CD4-positive, alpha-beta T cell treated with Interleukin-1 beta for 1 hour (primary cell): ENCODE measurements at regions not wholly inside any gene's neighbourhood (a gene's known extent, or its start where the extent isn't known, plus 50 kb on each side); places are given as distances from the start of the nearest gene placed in this dataset.
A peak's percentile ranks its signal among the peaks of the same experiment; 100 is the strongest.

ENCODE experiments used
- DNase-seq, 2 donors: peaks; one replicate each; pipeline ENCODE4 v3.0.0-alpha.2; 2020 to 2022

GRCh38 chr11:30089921-30090320, 73.1 kb upstream of the KCNA4 start:
- no peak for DNase-seq

DNA sequence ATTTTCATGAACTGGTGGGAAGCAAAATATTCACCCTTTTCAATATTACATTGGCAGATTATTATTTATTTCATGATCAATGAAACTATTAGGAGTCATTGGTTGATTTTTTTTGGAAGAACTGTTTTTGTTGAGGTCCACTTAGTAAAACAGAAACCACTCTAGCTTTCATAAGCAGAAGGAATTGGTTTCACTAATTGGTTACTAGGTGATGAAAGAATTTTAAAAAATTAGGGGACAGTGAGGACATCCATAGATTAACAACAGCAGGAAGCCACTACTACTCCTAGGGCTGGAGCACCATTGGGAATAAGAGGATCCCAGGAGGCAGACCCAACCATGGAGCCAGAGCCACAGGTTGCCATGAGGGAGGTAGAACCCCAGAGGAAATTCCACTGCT, 74.4 kb upstream of the KCNA4 start:
- no peak for DNase-seq

DNA sequence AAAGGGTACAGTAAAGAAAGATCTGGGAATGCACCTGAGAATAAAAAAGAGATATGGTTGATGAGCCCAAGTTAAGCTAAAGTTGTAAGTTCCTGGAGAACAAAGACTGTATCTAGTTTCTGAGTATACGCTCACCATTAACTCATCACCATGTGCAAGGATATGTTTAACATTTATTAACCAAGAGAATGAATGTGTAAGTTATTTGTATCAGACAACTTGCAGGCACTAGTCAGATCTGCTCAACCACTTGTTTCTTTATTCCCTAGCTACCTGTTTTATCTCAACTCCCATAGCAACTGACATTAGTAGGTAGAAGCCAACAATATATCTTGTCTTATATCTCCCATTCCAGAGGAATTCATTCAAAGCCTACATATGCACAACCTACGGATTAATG, 74.9 kb upstream of the KCNA4 start:
- no peak for DNase-seq

DNA sequence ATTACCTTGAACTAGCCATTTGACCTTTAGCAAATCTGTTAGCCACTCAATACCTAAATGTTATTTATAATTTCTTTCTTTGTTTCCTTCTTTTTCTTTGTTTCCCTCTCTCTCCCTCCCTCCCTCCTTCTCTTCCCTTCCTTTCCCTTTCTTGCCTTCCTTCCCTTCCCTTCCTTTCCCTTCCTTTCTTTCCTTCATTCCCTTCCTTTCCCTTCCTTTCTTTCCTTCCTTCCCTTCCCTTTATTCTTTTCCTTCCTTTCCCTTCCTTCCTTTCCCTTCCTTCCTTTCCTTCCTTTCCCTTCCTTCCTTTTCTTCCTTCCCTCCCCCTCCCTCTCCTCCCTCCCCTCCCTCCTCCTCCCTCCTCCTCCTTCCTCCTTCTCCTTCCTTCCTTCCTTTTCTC, 75.7 kb upstream of the KCNA4 start:
- DNase-seq, result no peak

DNA sequence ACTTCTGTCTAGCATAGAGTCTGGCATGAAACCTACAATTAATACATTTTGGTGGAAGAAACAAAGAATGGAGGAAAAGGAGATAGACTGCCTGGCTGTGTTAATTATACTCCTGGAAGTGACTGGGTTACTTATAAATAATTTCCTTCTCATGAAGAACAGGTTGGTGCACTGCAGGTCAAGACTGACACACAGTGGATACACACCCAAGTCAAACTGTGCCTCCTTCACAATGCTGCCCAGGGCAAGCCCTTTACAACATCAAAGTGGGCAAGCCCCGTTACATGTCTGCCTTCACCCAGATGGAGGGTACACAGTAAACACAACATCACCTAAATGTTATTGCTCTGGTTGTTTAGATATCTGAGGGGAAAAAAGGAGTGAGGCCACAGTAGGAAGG, 83.7 kb upstream of the KCNA4 start:
- DNase-seq, result no peak

DNA sequence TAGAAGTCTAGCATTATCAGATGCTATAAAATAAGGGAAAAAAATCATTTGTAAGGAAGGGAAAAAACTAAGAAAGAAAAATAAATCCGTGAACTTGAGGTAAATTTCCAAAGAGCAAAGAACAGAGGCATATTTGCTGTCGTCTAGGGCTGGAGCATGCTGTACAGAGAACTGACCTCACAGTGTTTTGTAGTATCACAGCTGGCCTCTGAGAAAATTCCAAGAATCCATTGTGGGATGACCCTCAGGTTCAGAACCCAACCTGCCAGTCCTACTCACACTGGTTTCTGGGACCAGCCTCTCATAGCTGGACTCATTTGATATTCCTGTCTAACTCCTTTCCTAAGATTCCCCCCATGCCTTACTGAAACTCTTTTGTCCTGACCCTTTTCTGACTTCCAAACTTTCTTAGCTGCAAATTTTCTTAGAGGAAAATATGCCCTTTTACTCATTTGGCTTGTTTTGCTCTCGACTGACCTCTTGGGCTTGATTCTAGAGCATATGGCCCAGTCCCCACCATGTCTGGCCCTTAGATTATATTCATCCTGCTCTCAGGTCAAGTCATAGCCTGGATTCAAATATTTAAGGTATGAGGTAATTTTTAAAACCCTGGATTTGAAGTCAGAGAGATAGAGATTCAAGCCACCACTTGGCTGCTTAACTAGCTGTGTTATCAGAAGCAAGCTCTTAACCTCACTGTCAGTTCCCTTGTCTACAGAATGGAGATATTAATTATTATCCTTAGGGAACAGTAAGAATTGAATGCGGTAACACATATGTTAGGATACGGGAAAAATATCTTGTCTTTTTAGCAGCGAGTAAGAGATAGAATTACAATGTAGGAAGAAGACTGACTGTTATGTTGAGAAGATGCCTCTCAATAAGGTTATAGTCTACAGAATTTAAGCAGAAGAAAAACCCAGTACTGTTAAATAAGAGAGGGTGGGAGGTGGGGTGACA, 89.7 kb upstream of the KCNA4 start:
- DNase-seq, result no peak

GRCh38 chr11:30107899-30108298, 91.1 kb upstream of the KCNA4 start:
- DNase-seq, result no peak

- no peak for DNase-seq
These were observed 92.9 kb upstream of the KCNA4 start for GRCh38 chr11:30109774-30110173.

- DNase-seq, result no peak
These were observed 93.9 kb upstream of the KCNA4 start for GRCh38 chr11:30110691-30111090.

DNA sequence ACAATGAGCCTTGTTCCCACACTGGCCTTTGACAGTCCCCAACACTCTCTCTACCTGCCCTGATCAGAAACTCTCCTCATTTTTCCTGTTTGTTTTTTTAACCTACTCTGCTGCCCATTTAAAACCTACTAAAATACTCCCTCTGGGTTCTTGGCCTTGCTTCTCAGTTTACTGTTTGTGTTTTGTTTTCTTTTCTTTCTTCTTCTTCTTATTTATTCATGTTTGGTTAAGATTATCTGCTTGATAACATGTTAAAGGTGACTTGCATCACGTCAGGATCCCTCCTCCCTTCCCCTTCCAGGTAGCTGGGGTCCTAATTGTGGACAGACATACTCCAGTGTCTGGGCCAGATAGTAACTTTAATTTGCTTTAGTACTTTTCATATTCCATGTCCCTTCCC, 95.0 kb upstream of the KCNA4 start:
- no peak for DNase-seq

DNA sequence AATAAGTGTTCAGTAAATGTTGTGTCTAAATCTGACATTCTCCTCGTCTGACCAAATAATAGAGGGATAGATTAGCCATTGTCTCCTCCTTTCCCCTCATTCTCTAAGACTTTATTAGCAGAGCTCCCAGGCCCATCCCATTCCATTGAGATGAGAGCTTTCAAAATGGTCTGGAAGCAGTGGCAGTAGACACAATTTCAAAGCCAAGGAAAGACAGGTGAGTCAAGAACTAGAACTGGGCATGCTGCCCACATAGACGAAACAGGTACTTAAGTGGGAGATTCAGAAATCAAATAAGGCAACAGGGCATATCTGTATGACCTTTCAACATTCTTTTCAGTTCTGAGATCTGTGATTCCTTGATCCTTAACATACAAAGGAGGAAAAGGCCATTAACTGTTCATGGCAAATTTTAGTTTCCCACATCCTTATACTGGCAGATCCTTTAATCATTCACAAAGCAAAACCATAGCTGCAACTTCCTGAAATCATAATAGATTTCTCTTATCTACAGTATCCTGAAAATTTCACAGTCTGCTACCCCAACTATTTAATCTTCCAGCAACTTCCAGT, 96.6 kb upstream of the KCNA4 start:
- DNase-seq, result no peak

DNA sequence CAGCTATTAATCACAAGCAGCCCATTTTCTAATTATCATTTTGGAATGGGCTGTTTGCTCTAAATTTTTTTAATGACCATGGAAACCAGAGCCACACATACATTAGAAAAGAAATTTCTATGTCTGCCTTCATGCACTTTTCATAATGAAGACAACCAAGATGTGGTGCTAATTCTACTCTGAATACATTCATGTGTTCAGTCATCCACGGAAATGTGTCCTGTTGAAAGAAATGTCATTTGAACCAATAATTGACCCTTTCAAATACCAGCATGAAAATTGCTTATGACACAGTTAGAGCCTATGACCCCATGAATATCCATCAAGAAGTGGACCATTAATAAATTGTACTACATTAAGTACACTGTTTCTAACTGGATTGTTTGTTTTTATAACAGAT, 99.7 kb upstream of the KCNA4 start:
- no peak for DNase-seq

GRCh38 chr11:30120045-30120589, 103.3 kb upstream of the KCNA4 start:
- no peak for DNase-seq

- no peak for DNase-seq
These were observed 105.4 kb upstream of the FSHB start for GRCh38 chr11:30125456-30125855.

DNA sequence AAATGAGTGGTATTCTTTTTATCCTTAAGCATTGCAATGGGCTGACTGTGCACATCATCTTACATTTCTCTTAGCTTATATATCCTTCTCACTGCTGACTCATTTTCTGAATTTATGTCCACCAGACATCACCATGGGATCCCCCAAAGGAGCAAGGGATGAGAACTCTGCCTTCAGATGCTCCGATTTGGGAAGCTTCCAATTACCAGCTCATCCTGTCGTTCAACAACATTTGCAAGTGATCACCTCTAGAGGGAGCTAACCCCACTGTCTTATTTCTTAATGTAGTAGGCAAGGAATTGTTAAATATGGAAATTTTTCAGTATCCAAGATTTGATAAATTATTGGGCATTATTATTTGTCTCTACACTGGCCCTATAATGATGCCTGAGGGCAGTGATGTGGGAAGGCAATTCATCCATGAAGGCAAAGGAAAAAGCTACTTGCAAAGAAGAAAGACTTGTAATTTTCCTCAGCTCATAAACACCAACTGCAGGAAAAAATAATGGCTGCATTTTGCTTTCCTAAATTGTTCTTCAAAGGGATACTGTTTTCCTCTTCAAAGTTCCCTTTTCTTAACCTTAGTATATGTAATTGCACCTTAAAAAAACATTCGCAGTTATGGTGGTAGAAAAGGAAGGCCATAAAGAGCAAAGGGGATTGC, 102.4 kb upstream of the FSHB start:
- DNase-seq, result no peak

DNA sequence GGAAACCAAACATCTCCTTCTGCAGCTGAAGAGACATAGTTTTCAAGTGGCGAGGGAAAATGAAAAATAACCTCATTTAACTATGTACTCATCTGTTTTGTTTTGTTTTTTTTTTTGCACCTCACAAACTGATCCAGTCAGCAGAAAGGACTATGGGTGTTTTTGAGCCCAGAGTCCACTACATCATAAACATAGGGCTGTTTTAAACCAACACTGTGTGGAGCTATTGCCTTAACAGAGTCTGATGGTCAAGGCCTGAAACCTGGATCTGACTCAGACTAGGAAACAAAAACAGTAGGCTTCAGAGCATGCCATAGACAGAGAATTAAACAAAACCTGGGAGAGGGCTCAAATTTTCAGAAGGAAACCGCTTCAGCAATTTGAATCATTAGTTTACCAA, 99.3 kb upstream of the FSHB start:
- no peak for DNase-seq

- DNase-seq, result no peak
These were observed 97.5 kb upstream of the FSHB start for GRCh38 chr11:30133281-30133680.

DNA sequence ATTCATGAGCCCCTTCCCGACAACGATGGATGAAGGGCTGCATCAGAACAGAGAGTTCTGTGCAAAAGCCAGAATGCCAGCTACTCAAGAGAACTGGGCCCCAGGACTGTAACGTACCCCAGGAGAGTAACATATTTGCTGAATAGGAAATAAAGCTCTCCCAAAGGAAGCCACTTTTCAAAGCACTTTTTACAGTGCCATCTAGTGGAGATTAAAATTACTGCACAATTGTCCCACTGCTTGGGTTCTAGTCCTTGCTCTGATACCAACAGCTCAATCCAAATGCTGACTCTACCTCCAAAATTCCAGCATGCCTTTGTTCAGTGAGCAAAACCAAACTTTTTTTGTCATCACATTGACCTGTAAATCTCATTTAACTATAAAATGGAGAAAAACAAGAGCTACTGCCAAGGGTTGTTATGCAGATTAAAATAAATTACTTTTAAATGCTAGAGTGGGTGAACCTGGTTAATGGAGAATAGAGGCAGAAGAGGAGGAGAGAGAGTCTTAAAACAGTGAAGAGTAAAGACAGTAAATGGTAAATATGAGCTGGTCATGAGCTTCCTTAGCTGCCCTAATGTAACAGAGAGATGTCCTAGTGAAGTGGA, 87.6 kb upstream of the FSHB start:
- peak in 1 of 2 donors; percentile 21 for DNase-seq

DNA sequence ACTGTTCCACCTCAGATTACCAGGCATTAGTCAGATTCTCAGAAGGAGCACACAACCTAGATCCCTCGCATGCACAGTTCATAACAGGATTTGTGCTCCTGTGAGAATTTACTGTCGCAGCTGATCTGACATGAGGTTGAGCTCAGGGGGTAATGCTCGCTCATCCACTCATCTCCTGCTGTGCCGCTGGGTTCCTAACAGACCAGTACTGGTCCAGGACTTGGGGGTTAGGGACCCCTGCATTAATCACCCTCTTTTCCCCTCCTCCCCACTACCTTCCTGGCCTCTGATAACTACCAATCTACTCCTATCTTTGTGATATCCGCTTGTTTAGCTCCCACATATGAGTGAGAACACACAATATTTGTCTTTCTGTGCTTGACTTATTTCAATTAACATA, 83.5 kb upstream of the FSHB start:
- no peak for DNase-seq

DNA sequence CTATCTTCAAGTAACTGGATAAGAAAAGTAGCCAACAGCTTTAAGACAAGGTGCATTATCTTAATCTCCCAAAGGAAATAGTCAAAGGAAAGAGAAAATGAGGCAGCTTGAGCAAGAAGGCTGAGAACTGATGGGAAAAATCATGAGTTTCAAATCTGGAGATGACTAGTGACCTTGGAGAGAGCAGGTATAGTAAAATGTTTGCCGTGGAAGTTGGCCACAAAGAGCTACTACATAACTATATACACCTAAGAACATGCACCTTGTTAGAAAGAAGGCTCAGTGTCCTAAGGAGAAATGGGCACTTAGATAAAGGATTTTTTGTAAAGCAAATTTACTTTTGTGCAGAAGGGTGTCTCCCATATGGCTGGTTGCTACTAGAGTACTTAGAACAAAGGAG, 80.8 kb upstream of the FSHB start:
- no peak for DNase-seq

- no peak for DNase-seq
These were observed 80.4 kb upstream of the FSHB start for GRCh38 chr11:30150425-30150824.

- DNase-seq, result no peak
These were observed 77.8 kb upstream of the FSHB start for GRCh38 chr11:30153008-30153407.

- no peak for DNase-seq
These were observed 75.4 kb upstream of the FSHB start for GRCh38 chr11:30155428-30155827.
